Transverse colon (tissue), 4 donors: ENCODE measurements at regions not wholly inside any gene's neighbourhood (a gene's known extent, or its start where the extent isn't known, plus 50 kb on each side); places are given as distances from the start of the nearest gene placed in this dataset.

Experiments used
- DNase-seq: peaks from one replicate; pipeline ENCODE4 v3.0.0-alpha.2; 2019
- H3K27ac ChIP-seq, 4 donors: fragments of 200-600 bp; sonication (generic); 2 replicates each; pipeline ENCODE4 v1.5.1; 2016 to 2018; ENCODE audit warnings: inconsistent platforms in 4 of 4
- H3K27me3 ChIP-seq: fragments of 200-600 bp; sonication (generic); 2 replicates; pipeline ENCODE4 v1.5.1; 2017; ENCODE audit warnings: inconsistent platforms
- H3K36me3 ChIP-seq, 4 donors: fragments of 200-600 bp; sonication (generic); 2 replicates each; pipeline ENCODE4 v1.5.1; 2017 to 2019; ENCODE audit warnings: inconsistent platforms in 4 of 4
- H3K4me1 ChIP-seq, 4 donors: fragments of 200-600 bp; sonication (generic); 2 replicates each; pipeline ENCODE4 v1.5.1; 2017 to 2020; ENCODE audit warnings: inconsistent platforms in 4 of 4
- H3K4me3 ChIP-seq, 4 donors: fragments of 200-600 bp; sonication (generic); 1 replicate in 1 of 4; 2 replicates in 3 of 4; pipeline versions ENCODE4 v1.5.1 to v1.6.1; 2017 to 2019; ENCODE audit warnings: inconsistent platforms in 4 of 4
- H3K9me3 ChIP-seq, 2 donors: fragments of 200-600 bp; sonication (generic); 2 replicates each; pipeline ENCODE4 v1.5.1; 2017 to 2019; ENCODE audit warnings: inconsistent platforms in 2 of 2
- EP300 ChIP-seq: sonication (generic); formaldehyde crosslinking; IDR thresholded peaks from one replicate; pipeline ENCODE4 v1.6.1; 2017; ENCODE audit warnings: antibody characterized with exemption, low read depth
- POLR2A ChIP-seq: fragments of 450-650 bp; IDR thresholded peaks from one replicate; pipeline ENCODE4 v1.6.1; 2016; ENCODE audit warnings: antibody characterized with exemption, mild to moderate bottlenecking, moderate library complexity
- POLR2AphosphoS5 ChIP-seq, 3 donors: sonication (generic); formaldehyde crosslinking; IDR thresholded peaks; one replicate each; pipeline ENCODE4 v1.6.1; 2016; ENCODE audit warnings: antibody characterized with exemption in 3 of 3
- WGBS, 2 donors: methylation state at CpG; one replicate each; pipeline ENCODE4 v1.1.5; 2018; ENCODE audit warnings: low coverage in 1 of 2; 5-methylcytosine and 5-hydroxymethylcytosine counted together
- in situ Hi-C, 4 donors: fragments of 200-750 bp; cut with MboI; loops; one replicate each; pipeline versions ENCODE4 v1.15.0 to v1.15.1; 2017; ENCODE audit warnings: low sequenced_read_pairs in 3 of 4, low pct_ligation_motif_present in 1 of 4, low pct_unique_long_range_greater_than_20kb in 1 of 4
- intact Hi-C: fragments of 100-400 bp; cut with DNase I; formaldehyde crosslinking; loops from one replicate; pipeline ENCODE4 v1.15.1; 2023; ENCODE audit warnings: low total_unique reads
- TF ChIP-seq, protein P1 (sequence below), 5 experiments: fragments of 200-600 bp in 3 of 5; fragments of 450-650 bp in 2 of 5; sonication (generic) in 3 of 5; IDR thresholded peaks; 1 replicate in 2 of 5; 2 replicates in 3 of 5; pipeline ENCODE4 v1.5.1; 2016 to 2017; ENCODE audit warnings: antibody characterized with exemption in 5 of 5, inconsistent platforms in 3 of 5, mild to moderate bottlenecking in 2 of 5, moderate library complexity in 1 of 5

DNA sequence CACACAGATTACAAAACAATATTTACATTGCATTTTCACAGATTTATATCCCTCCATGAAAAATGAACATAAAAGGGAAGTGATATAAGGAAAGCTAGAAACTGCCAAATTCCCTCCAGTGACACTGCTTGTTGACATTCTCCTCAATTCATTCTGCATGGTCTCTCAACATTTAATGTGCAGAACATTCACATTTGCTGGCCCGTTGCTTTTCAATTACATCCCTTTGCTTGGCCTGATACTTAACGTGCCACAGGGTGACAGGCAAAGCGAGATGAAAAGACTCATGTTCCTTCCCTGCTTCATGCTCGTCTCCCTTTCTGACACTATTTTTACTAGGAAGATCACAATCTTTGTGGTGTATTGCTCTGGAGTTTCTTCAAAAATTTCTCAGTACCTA lies 1019.7 kb upstream of the LRRN3 start:
- no peak for DNase-seq
- H3K27me3 ChIP-seq, result no peaks in the 10 kb centered on the region
- WGBS, 2 donors, result 79 to 80% methylated on average over 4 of the region's 4 CpGs
- H3K27ac ChIP-seq, result no peak overlapping the region
- H3K4me1 ChIP-seq, result no peaks in the 10 kb centered on the region
- in situ Hi-C loops, result no loop called here
- no peaks in the 10 kb centered on the region for H3K9me3 ChIP-seq
- intact Hi-C loops, result no loop called here
- no peak overlapping the region for H3K4me3 ChIP-seq
- no peaks in the 10 kb centered on the region for H3K36me3 ChIP-seq
- no peak for TF ChIP-seq POLR2AphosphoS5 (IDR thresholded peaks at IDR 0.05)
- no peak for TF ChIP-seq POLR2A
- TF ChIP-seq, protein P1, sequence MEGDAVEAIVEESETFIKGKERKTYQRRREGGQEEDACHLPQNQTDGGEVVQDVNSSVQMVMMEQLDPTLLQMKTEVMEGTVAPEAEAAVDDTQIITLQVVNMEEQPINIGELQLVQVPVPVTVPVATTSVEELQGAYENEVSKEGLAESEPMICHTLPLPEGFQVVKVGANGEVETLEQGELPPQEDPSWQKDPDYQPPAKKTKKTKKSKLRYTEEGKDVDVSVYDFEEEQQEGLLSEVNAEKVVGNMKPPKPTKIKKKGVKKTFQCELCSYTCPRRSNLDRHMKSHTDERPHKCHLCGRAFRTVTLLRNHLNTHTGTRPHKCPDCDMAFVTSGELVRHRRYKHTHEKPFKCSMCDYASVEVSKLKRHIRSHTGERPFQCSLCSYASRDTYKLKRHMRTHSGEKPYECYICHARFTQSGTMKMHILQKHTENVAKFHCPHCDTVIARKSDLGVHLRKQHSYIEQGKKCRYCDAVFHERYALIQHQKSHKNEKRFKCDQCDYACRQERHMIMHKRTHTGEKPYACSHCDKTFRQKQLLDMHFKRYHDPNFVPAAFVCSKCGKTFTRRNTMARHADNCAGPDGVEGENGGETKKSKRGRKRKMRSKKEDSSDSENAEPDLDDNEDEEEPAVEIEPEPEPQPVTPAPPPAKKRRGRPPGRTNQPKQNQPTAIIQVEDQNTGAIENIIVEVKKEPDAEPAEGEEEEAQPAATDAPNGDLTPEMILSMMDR (IDR thresholded peaks at IDR 0.05), result no peak
- TF ChIP-seq EP300, result no peak

DNA sequence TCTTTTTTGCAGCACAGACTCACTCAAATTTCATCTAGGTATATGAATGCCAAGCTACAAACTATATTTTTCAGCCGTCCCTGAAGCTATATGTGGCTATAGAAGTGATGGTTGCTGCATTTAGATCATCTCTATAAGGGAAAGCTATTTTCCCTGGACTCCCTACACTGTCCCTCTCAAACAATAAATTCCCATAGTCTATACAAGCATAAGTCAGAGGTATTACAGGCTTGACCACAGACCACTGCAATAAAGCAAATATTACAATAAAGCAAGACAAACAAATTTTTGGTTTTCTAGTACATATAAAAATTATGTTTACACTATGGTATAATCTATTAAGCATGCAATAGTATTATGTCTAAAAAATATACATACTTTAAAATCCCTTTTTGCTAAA lies 1015.5 kb upstream of the LRRN3 start:
- no peak overlapping the region for H3K27ac ChIP-seq
- no peaks in the 10 kb centered on the region for H3K9me3 ChIP-seq
- intact Hi-C loops (no loop called here), in situ Hi-C loops (no loop called here)
- no peaks in the 10 kb centered on the region for H3K27me3 ChIP-seq
- 59 to 80% methylated on average over 1 of the region's 1 CpG for WGBS, 2 donors
- DNase-seq, result no peak
- no peak overlapping the region for H3K4me3 ChIP-seq
- no peaks in the 10 kb centered on the region for H3K36me3 ChIP-seq
- TF ChIP-seq POLR2AphosphoS5 (IDR thresholded peaks at IDR 0.05) (no peak), EP300 (no peak)
- TF ChIP-seq, protein P1 (IDR thresholded peaks at IDR 0.05), result no peak
- no peaks in the 10 kb centered on the region for H3K4me1 ChIP-seq

DNA sequence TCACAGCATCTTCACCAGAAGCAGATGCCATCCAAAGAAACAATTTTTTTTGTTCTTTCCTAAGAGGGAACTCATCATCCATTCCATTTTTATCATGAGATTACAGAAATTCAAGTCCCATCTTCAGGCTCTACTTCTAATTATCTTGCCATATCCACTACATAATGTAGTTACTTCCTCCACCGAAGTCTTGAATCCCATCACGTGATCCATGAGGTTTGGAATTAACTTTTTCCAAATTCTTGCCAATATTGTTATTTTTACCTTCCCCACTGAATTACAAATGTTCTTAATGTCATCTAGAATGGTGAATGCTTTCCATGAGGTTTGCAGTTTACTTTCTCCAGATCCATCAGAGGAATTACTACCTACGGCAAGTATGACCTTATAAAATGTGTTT lies 1014.7 kb upstream of the LRRN3 start:
- Histone ChIP-seq H3K4me1 (no peaks in the 10 kb centered on the region), H3K36me3 (no peaks in the 10 kb centered on the region), H3K4me3 (no peak overlapping the region), H3K9me3 (no peaks in the 10 kb centered on the region), H3K27me3 (no peaks in the 10 kb centered on the region), H3K27ac (no peak overlapping the region)
- DNase-seq, result no peak
- TF ChIP-seq POLR2AphosphoS5 (IDR thresholded peaks at IDR 0.05) (no peak), POLR2A (no peak), EP300 (no peak)
- TF ChIP-seq, protein P1 (IDR thresholded peaks at IDR 0.05), result no peak
- in situ Hi-C loops, result no loop called here
- WGBS, 2 donors, result 81 to 86% methylated on average over 3 of the region's 3 CpGs
- intact Hi-C loops, result no loop called here

DNA sequence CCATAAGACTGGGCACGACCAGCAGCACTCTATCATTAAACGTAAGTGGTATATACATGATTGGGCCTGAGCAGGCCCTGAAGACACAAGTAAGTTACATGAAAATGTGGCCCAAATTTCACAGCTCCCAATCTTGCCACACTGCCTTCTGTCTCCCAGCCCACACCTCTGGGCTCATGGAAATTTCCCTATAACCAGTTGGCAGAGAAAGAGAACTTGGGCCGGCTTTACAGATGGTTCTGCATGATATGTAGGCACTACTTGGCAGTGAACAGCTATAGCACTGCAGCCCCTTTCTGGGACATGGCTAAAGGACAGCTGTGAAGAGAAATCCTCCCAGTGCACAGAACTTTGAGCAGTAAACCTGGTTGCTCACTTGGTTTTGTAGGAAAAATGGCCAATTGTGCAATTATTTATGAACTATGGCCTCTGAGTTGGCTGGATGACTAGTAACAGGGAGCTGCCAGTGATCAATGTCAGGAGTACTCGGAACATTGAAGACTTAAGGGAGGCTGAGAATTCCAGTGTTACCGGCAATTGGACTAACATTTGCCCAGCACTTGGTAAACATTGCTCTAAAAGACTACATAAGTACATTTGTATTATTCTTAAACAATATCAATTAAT lies 1006.6 kb upstream of the LRRN3 start:
- Histone ChIP-seq H3K36me3 (no peaks in the 10 kb centered on the region), H3K4me3 (no peak overlapping the region), H3K9me3 (no peaks in the 10 kb centered on the region), H3K27me3 (no peaks in the 10 kb centered on the region), H3K27ac (no peak overlapping the region), H3K4me1 (no peaks in the 10 kb centered on the region)
- no peak for DNase-seq
- in situ Hi-C loops (no loop called here), intact Hi-C loops (no loop called here)
- 67 to 72% methylated on average over 1 to 5 of the region's 5 CpGs for WGBS, 2 donors
- TF ChIP-seq EP300 (no peak), POLR2A (no peak), POLR2AphosphoS5 (IDR thresholded peaks at IDR 0.05) (no peak)
- TF ChIP-seq, protein P1 (IDR thresholded peaks at IDR 0.05), result no peak
